Omental fat pad (tissue), 3 donors: ENCODE measurements at regions not wholly inside any gene's neighbourhood (a gene's known extent, or its start where the extent isn't known, plus 50 kb on each side); places are given as distances from the start of the nearest gene placed in this dataset.

Experiments used
- ATAC-seq: fragments of 150-250 bp; one replicate; pipeline ENCODE4 v1.9.1; 2016; ENCODE audit warnings: mild to moderate bottlenecking, moderate library complexity; ENCODE audit not compliant: low FRiP score
- DNase-seq: peaks from one replicate; pipeline ENCODE4 v3.0.0-alpha.2; 2019; ENCODE audit warnings: low spot score
- CTCF ChIP-seq, 3 donors: fragments of 450-650 bp; IDR thresholded peaks; one replicate each; pipeline ENCODE4 v1.5.1; 2016 to 2017; ENCODE audit warnings: antibody characterized with exemption in 3 of 3, mild to moderate bottlenecking in 3 of 3, moderate library complexity in 2 of 3

- ATAC-seq (no peak), DNase-seq (no peak)
- TF ChIP-seq CTCF (IDR thresholded peaks at IDR 0.05): no peak
Observed at GRCh38 chr6:77036400-77036799, 426.9 kb downstream of the HTR1B start.

GRCh38 chr6:77034161-77034560, 429.1 kb downstream of the HTR1B start:
- no peak for TF ChIP-seq CTCF (IDR thresholded peaks at IDR 0.05)
- no peak for ATAC-seq
- no peak for DNase-seq

GRCh38 chr6:77030929-77031674, 432.2 kb downstream of the HTR1B start:
- DNase-seq (no peak), ATAC-seq (no peak)
- TF ChIP-seq CTCF (IDR thresholded peaks at IDR 0.05): no peak

GRCh38 chr6:77026341-77026740, 436.9 kb downstream of the HTR1B start:
- DNase-seq (no peak), ATAC-seq (no peak)

GRCh38 chr6:77025736-77026223, 437.5 kb downstream of the HTR1B start:
- no peak for TF ChIP-seq CTCF (IDR thresholded peaks at IDR 0.05)
- ATAC-seq: no peak
- DNase-seq: no peak

More at GRCh38 chr6:77026341-77026740, 436.9 kb downstream of the HTR1B start:
- TF ChIP-seq CTCF (IDR thresholded peaks at IDR 0.05): no peak

- no peak for DNase-seq
- no peak for TF ChIP-seq CTCF (IDR thresholded peaks at IDR 0.05)
- ATAC-seq: no peak
Observed at GRCh38 chr6:77021778-77022177, 441.5 kb downstream of the HTR1B start.

GRCh38 chr6:77021232-77021631, 442.1 kb downstream of the HTR1B start:
- ATAC-seq: no peak
- TF ChIP-seq CTCF (IDR thresholded peaks at IDR 0.05): no peak

More at GRCh38 chr6:77021232-77021631, 442.1 kb downstream of the HTR1B start:
- DNase-seq: no peak
